ENCODE measurements at regions not wholly inside any gene's neighbourhood (a gene's known extent, or its start where the extent isn't known, plus 50 kb on each side); places are given as distances from the start of the nearest gene placed in this dataset.

GRCh38 chr6:113359155-113360140, 497.7 kb upstream of the MARCKS start:
- TF ChIP-seq MXI1 (IDR thresholded peaks at IDR 0.05; ENCODE audit: low read depth, low read length) (peak; percentile 78; the same call in 1 of the 2 replicates), USF1 (IDR thresholded peaks at IDR 0.05; ENCODE audit: borderline replicate concordance, low read depth) (no peak), USF2 (IDR thresholded peaks at IDR 0.05; ENCODE audit: borderline replicate concordance, low read depth, low read length) (no peak), TEAD4 (IDR thresholded peaks at IDR 0.05; ENCODE audit: borderline replicate concordance, insufficient read depth) (no peak), TAF1 (IDR thresholded peaks at IDR 0.05; ENCODE audit: borderline replicate concordance, low read depth, low read length) (peak; percentile 40; the same call in 1 of the 2 replicates), POLR2AphosphoS5 (IDR thresholded peaks at IDR 0.05; ENCODE audit: low read depth, low read length) (peak; percentile 66), CTCF (IDR thresholded peaks at IDR 0.05) (no peak), NFIC (IDR thresholded peaks at IDR 0.05; ENCODE audit: borderline replicate concordance) (no peak), CHD2 (IDR thresholded peaks at IDR 0.05; ENCODE audit: low read length, partially characterized antibody) (peak; percentile 7), SIN3A (IDR thresholded peaks at IDR 0.05; ENCODE audit: borderline replicate concordance, low read depth, low read length) (peak; percentile 29; the same call in 1 of the 2 replicates), FOXM1 (IDR thresholded peaks at IDR 0.05; ENCODE audit: low read depth) (no peak; the same call in 1 of the 2 replicates), ELF1 (IDR thresholded peaks at IDR 0.05) (no peak; the same call in 1 of the 2 replicates), EP300 (IDR thresholded peaks at IDR 0.05; ENCODE audit: borderline replicate concordance in 1 of 2, low read depth in 1 of 2, low read length in 1 of 2) (peak; percentile 75 to 92), SMC3 (IDR thresholded peaks at IDR 0.05; ENCODE audit: low read depth, low read length) (no peak)

All from SK-N-SH (cell line).